Fibroblast of skin of back (primary cell): ENCODE measurements at regions not wholly inside any gene's neighbourhood (a gene's known extent, or its start where the extent isn't known, plus 50 kb on each side); places are given as distances from the start of the nearest gene placed in this dataset.
A peak's percentile ranks its signal among the peaks of the same experiment; 100 is the strongest.

ENCODE experiments used
- DNase-seq: peaks from one replicate; pipeline ENCODE4 v3.0.0-alpha.2; 2013

DNA sequence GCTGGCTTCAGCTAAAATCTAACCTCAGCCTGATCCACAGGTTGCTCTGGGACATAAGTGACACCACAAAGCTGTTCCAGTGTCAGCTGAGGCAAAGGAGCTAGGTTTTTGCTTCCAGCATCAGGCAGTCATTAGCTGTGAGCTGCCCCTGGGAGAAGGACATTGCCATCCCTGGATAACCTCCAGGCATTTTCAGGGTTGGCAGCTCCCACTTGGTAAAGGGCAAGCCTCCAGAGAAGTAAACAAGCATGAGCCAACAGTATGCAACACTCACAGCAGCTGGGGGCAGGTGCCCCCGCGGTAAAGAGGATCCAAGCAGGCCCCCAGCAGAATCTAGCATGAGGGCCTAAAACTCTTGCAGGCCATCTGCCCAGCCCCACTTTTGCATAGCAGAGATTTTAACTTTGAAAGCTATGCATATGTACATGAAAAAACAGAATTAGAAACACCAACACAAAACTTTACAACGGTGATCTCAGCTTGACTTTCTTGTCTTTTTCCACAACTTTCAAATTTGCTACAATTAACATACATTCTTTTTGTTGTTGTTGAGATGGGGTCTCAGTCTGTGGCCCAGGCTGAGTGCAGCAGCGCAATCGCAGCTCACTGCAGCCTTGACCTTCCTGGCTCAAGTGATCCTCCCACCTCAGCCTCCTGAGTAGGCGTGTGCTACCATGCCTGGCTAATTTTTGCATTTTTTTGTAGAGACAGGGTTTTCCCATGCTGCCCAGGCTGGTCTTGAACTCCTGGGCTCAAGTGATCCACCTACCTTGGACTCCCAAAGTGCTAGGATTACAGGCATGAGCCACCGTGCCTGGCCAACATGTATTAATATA, 83.8 kb upstream of the TPM1 start:
- no peak for DNase-seq

DNA sequence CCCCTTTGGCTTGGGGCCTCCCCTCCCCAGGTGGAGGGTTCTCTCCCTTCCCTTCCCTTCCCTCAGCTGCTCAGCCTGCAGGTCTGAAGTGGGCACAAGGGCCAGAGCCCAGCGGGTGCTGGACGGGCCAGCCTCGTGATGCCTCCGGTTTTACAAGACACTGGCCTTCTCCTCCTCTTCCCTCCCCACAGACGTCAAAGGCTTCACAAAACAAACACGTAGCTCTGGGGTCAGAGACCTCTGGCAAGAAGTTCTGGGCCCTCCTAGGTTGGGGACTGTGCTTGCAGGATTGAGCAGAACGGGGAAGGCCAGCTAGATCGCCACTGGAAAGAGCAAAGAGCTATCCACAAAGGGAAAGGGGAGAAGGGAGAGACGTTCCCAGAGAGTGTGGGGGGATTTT, 81.4 kb upstream of the TPM1 start:
- no peak for DNase-seq

DNA sequence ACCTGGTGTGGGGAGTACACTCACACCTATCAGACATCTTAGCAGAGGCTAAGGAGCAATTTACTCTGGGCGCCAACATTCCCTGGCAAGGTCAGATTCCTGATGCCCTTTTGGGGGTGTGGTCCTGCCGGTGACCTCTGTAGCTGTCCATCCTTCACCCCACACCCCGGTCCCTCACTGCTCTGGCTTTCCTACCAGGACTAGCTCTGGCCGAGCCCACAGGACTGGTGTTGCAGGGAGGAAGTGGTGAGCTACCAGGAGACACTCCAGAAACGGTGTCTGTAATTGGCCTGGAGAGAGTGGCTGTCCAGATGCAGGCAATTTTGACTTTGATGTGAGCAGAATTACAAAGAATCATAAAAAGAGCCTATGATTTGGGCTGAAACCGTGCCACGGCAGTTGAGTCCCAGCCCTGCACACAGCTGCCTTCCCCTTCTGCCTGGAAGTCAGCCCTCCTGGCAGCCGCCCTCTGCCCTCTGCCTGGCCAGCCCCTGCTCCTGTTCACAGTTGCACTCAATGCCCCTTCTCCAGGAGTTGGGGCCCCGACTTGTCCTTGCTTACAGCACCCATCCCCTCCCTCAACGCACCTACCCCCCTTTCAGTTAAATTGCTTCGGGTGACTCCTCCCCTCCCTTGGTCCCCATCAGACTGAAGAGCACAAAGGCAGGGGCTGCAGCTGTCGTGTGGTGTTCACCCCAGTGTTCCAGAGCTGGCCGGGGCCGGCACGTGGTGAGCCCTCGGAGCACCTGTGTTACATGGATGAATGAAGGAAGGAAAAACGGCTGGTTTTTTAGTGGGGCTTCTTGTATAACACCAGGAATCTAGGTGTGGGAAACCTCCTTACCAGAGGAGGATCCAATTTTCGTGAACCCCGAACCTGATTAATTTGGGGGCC, 80.2 kb upstream of the TPM1 start:
- no peak for DNase-seq

DNA sequence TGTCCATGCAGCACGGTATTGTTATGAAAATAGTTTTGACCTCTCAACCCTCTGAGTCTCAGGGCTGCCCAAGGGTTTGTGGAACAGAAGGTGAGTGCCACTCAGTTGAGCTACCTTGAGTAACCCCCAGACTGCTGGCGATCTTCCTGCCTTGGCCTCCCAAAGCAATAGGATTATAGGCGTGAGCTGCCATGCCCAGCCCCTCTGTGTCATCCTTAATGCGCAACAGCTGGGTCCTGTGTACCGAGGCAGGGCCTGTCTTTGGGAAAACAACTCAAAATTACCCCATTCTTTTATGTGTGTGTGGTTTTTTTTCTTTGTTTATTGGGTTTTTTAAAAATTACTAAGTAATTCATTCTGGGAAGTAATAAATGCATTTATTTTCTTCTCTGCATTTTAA, 78.3 kb upstream of the TPM1 start:
- DNase-seq = peak; percentile 54

DNA sequence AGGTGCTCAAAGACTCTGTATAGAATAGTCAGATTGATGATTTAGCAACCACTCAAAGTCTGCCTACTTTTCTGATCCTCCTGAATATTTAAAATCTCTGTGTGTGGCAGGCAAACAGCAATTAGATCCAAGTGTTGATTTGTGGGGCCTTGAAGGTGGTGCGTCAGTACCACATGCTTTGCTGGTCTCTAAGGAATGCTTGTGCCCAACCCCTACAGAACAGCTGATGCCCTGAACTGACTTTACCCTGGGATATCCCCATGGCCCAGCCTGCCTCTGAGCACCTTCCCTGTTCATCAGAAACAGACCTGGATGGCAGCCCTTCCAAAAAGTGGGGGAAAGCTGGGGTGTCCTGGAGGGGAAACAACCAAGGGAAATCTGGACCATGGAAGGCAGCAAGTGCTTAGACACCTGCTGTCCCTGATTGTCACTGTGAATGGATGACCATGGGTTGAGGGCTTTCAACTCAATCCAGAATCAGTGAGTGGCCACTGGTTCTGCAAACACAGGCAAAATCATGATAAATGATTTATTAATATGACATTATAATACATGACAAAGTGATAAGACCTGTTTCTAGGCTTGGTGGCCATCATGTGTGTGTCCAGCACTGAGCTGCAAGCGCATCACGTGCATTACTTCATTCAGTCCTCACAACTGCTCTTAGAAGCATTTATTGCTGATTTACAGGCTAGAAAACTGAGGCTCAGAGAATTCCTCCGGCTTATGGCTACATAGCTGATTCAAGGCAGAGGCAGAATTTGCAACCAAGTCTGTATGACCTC, 76.1 kb upstream of the TPM1 start:
- no peak for DNase-seq

DNA sequence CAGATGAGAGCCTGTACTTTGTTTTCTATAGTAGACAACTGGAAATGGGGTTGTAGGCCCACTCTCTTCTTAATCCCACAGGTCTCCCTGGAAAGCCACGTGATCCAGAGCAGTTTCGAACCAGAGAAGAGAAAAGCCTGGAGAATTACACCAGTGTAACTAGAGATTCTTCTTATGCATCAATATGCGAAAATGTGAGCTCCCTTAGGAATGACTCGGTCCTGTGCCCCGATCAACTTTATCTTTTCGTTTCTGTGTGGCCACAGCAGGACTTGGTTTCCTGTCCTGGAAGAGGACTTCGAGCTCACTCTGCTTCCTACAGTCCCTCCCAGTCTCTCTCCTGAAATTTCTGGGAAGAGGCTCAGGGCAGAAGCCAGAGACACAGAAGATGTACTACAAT, 73.8 kb upstream of the TPM1 start:
- no peak for DNase-seq

DNA sequence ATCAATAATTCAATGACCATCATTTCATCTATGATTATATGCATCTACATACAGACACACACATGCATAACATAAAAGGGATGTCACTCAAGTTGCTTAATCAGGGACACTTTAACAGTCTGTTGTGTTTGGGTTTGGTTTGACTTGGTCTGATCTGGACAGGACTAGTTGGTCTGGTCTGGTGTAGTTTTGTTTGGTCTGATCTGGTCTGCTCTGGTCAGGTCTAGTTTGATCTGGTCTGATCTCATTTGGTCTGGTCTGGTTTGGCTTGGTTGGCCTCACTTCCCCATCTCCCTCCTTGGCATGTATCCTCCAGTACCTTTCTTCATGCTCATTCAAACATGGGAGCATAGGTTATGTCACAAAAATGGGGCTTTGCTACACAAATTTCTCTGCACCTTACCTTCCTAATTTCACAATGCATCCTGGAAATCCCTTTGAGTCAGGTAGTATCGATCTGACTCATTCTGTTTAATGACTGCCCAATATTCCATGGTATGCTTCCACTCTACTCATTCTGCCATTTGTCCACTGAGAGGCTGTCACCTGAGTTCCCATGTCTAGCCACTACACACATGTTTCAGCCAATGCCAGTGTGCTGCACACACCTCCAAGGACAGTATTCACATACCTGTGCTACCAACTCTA, 73.0 kb upstream of the TPM1 start:
- DNase-seq = no peak

DNA sequence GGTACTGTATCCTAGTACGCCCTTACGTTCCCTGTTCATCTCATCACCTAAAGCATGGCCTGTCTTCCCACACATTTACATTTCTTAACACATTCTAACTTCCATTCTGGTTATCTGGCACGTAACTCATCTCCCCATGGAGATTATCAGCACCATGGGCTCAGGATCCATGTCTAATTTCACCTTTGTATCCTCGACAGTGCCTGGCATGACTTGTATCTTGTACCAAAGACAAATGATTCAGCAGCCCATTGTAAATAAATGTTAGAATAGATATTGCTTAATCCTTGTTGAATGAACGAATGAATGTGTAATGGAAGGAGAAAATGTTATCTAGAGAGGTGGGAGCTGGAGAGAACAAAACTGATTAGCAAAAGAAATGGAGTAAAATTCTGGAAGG, 69.7 kb upstream of the TPM1 start:
- DNase-seq = no peak

DNA sequence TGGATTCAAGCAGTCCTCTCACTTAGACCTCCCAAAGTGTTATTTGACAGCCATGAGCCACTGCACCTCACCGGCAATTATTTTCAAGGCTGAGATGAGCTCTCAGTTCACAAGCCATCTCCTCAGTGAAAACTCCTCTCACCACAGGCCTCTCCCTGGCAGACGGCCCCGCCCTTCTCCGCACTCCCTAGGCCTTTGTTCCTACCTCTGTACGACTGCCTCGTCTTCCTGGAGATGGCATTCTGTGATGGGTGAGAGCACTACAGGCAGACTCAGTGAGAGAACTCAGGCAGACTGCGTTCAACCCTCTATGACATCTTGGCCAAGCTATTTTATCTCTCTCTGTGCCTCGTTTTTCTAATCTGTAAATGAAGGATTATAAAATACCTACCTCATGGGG, 67.0 kb upstream of the TPM1 start:
- no peak for DNase-seq

DNA sequence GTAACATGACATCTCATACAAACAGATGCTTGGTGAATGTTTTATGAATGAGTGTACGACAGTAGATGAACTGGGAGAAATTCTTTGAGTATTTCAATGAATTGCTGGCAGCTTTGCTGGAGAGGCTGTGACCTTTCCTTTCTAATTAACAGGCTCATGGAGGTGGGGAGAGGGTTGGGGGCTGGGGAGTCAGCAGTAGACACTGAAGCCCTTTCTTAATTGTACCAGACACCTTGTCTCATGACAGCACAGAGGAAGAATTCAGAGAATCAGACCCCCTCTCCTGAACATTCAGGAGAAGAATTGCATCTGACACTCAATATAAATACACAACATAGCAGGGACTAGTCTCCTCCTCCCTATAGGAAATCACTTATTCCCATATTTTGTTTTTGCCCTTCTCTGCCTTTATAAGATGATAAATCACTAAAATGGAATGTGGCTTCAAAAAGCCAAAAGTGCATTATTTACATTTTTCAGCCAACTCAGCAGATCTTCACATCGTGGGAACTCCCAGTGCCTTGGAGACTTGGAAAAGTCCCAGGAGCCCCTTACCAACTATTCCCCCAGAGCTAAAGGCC, 66.2 kb upstream of the TPM1 start:
- DNase-seq = peak; percentile 86

DNA sequence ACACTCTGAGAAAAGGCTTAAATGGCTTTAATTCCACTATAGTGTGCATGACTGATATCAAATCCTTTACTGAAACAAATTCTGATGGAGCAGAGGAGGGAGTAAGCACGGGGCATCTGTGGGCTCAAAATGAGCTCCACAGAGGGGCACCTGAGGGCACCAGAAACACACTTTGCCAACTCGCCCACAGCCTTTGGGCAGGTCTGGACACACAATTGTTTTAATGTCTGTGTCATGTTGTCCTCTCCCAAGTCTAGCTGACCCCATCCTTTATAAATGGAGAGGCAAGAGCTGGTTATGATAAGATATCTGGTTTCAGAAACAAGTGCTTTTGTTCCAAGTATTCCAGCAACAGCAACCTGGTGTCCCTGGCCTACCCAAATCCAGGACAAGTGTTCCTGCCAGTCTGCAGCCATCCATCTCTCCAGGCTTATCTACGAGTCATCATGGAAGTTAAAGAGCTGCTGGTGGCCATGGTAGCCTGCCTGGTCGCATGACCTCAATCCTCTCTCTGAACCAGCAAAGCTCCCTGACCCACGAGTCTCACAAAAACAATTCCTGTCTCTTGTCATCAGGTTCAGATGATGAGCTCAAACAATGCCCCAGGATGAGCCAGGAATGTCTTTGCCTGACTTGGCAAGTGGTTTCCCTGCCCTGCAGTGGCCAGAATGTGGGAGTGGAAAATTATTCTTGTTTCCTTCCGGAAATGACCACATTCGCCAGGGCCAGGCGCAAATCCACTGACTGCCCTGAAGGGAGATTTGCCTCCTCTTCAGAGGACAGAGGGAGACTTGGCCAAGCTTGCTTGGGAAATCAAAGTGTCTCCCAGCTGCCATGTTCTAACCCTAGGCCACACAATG, 64.4 kb upstream of the TPM1 start:
- peak; percentile 87 for DNase-seq

DNA sequence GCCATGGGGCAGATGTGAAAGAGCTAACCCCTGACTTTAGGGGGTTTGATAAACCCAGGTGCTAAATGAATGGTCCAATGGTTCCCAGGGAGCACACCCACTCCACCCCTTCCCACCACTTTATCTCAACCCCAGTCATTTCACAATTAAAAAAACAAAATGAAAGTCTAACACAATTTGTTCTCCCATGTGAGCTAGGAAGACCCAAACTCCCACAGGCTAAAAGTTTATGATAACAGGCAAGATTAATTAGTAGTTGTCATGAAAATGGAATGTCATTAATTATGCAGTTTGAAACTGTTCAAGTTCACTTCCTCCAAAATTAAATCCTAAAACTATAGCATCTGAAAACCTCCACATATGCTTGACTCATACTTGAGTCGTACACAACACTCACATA, 63.3 kb upstream of the TPM1 start:
- DNase-seq = no peak

DNA sequence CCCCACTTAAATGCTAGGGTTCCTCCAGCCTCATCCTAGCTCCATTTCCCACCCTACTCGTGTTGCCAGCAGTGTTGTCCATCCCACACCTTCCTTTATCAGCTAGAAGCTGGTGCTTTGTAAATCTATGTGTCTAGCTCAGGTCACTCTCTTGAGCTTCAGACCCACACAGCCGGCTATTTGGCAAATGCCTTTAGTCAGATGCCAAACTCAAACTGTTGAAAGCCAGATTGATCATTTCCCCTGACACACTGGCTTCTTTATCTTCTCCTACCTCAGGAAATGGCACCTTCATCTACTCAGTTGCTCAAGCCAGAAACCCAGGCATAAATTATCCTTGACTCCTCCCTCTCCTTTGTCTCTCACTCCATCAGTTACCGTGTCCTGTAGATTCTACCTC, 61.5 kb upstream of the TPM1 start:
- DNase-seq = no peak

DNA sequence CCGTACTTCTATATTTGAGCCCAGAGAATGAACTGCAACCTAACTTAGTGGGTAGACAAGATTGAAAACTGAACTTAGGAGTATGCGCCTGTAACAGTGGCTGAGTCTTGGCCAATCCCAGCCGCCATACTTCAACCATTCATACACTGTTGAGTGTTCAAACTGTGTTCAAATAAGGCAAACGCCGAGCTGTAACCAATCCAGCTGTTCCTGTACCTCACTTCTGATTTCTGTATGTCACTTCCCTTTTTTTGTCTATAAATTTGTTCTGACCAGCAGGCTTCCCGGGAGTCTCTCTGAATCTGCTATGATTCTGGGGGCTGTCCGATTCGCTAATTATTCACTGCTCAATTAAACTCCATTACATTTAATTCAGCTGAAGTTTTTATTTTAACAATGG, 58.6 kb upstream of the TPM1 start:
- no peak for DNase-seq

DNA sequence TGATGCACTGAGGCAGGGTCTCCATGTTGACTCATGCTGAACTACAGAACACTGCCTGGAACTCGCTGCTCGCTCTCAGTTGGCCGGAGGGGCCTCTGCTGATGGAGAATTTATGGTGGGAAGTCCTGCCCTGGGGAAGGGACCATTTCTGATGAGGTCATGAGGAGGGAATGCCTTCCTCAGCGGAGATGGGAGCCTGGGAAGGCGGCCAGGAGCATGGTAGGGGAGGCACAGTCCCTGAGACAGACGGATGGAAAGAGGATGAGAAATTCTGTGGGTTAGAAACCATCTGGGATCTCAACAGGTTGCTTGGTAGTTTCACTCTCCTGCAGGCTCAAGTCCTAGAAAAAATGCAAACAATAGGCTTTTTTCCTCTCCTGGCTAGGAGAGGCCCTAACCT, 56.8 kb upstream of the TPM1 start:
- peak; percentile 94 for DNase-seq

DNA sequence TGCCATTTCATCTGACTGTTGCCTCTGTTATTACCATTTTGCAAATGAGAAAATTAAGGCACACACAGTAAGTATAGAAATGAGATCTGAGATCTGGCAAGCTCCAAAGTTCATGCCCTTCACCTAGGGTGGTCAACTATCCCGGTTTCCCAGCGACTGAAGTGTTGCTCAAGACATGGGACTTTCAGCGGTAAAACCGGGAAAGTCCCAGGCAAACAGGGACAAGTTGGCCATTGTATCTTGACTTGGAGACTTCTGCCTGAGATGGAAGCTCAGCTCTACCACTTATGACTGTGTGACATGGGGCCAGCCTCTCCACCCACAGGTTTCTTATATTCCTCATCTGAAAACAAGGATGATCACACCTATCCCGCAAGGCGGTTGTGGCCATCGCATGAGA, 55.6 kb upstream of the TPM1 start:
- no peak for DNase-seq

DNA sequence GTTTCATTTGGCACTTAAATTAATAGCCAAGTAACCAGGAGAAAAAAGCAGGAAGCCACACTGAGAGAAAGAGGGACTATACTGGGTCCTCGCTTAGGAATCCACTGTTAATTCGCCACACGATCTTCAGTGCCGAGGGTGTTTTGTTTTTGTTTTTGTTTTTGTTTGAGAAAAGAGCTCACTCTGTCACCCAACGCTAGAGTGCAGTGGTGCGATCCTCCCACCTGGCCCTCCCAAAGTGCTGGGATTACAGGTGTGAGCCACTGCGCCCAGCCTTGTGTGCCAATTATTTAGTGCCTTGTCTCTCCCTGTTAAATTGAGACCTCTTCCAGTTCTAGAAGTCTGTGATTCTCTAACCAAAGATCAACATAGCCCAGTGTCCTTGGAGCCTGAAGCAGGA, 53.8 kb upstream of the TPM1 start:
- no peak for DNase-seq

DNA sequence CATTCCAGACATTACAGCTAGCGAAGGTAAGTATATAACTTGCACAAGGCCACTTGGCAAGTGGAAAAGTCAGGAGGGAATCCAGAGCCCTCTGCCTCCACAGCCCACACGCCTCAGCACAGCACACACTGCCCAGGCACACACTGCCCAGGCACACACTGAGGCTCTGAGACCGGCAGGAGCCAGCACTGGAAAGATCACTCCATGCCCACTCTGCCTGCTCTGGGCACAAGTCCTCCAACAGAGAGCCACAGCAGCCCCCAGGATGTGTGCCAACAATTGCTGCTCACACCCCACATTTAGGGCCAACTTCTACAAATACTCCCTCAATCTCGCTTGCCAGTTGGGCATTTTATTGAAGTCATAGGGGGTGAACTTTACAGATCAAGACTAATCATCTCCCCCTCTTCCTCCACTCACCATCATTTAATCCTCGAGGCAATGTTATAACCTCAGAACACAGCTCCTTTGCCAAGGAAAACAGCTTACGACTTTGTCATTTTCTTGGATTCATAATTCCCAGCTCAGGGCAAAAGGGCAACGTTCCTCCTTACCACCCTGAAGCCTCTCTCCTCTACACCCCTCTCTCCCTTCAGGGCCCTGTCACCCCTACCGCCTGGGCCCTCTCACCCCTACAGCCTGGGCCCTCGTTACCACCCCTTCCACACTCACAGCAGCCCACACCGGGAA, 53.0 kb upstream of the TPM1 start:
- DNase-seq = peak; percentile 73

DNA sequence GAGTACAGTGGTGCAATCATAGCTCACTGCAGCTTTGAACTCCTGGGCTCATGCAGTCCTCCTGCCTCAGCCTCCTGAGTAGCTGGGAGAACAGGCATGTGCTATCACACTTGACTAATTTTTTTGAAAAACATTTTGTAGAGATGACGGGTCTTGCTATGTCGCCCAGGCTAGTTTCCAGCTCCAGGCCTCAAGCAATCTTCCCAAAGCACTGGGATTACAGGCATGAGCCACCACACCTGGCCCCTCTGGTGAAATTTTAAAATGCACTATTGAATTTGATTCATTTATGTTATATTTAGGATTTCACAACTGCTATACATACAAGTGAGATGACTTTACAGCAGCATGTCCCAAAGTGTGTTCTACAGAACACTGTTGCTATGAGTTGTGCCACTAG, 50.8 kb upstream of the TPM1 start:
- no peak for DNase-seq

DNA sequence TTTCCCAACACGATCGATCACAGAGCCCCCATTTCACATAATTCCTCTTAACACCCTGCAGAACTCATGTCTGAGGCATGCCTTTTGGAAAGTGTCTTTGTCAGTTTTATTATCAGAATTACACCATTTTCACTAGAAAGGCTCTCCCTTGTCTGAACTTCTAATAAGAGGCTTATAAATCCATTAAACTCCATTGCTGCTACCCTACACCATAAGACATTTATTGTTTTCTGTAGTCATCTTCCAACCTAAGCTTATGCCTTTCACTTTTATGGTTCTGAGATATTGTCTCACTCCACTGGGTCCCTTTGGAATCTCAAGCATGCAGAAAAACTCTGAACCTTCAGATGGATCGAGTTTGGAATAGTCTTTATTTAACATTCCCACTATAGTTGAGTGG, 50.2 kb upstream of the TPM1 start:
- no peak for DNase-seq
